ENCODE measurements at regions not wholly inside any gene's neighbourhood (a gene's known extent, or its start where the extent isn't known, plus 50 kb on each side); places are given as distances from the start of the nearest gene placed in this dataset.
"Not testable (repeated sequence)": the region's sequence is repeated elsewhere in the genome, so short reads cannot be mapped to it uniquely, and the experiment has no call there.

- not testable (repeated sequence) for H3K4me3 ChIP-seq (ENCODE audit: low read depth, low read length); DNase-seq (ENCODE audit: low read depth)
Observed at GRCh38 chr12:79995385-79996084, 60.6 kb upstream of the PPP1R12A start.

- no peak overlapping the region for H3K4me3 ChIP-seq (ENCODE audit: low read depth, low read length)
- DNase-seq (ENCODE audit: low read depth) = no peak
Observed at GRCh38 chr12:79993106-79993862, 58.4 kb upstream of the PPP1R12A start.

GRCh38 chr12:79991586-79991985, 56.7 kb upstream of the PPP1R12A start:
- DNase-seq (ENCODE audit: low read depth) = no peak
- no peak overlapping the region for H3K4me3 ChIP-seq (ENCODE audit: low read depth, low read length)

- not testable (repeated sequence) for DNase-seq (ENCODE audit: low read depth); H3K4me3 ChIP-seq (ENCODE audit: low read depth, low read length)
Observed at GRCh38 chr12:79990509-79991338, 55.8 kb upstream of the PPP1R12A start.

GRCh38 chr12:79988368-79988767, 53.5 kb upstream of the PPP1R12A start:
- no peak overlapping the region for H3K4me3 ChIP-seq (ENCODE audit: low read depth, low read length)
- peak; percentile 47 for DNase-seq (ENCODE audit: low read depth)

- no peak for DNase-seq (ENCODE audit: low read depth)
- H3K4me3 ChIP-seq (ENCODE audit: low read depth, low read length) = no peak overlapping the region
Observed at GRCh38 chr12:79987731-79988130, 52.8 kb upstream of the PPP1R12A start.

Data from skeletal muscle cell (primary cell).